GM23338 (cell line): ENCODE measurements at regions not wholly inside any gene's neighbourhood (a gene's known extent, or its start where the extent isn't known, plus 50 kb on each side); places are given as distances from the start of the nearest gene placed in this dataset.

ENCODE experiments used
- ATAC-seq: fragments of 200-7000 bp; cut with Tn5 transposase; 3 replicates; pipeline ENCODE4 v1.9.1; 2020
- DNase-seq: peaks from one replicate; pipeline ENCODE4 v3.0.0-alpha.2; 2015; ENCODE audit warnings: low spot score
- H2AFZ ChIP-seq: fragments of 200-600 bp; sonication (generic); 2 replicates; pipeline ENCODE4 v1.8.0; 2016; ENCODE audit warnings: antibody characterized with exemption, mild to moderate bottlenecking, moderate library complexity
- H3F3A ChIP-seq: fragments of 200-600 bp; sonication (generic); replicated peaks from 2 replicates; pipeline ENCODE4 v1.8.0; 2017; ENCODE audit warnings: antibody characterized with exemption, mixed run types, low read depth
- H3K27ac ChIP-seq: fragments of 200-600 bp; sonication (generic); 2 replicates; pipeline ENCODE4 v1.6.1; 2016; ENCODE audit warnings: low read depth
- H3K27me3 ChIP-seq: fragments of 200-600 bp; sonication (generic); 2 replicates; pipeline ENCODE4 v1.8.0; 2016; ENCODE audit warnings: mild to moderate bottlenecking, mixed run types, moderate library complexity; ENCODE audit not compliant: insufficient read depth
- H3K36me3 ChIP-seq: fragments of 200-600 bp; sonication (generic); 2 replicates; pipeline ENCODE4 v1.8.0; 2016; ENCODE audit warnings: mild to moderate bottlenecking; ENCODE audit not compliant: insufficient read depth
- H3K4me1 ChIP-seq: fragments of 200-600 bp; sonication (generic); 2 replicates; pipeline ENCODE4 v1.8.0; 2016; ENCODE audit warnings: mild to moderate bottlenecking, moderate library complexity; ENCODE audit not compliant: insufficient read depth
- H3K4me2 ChIP-seq: fragments of 200-600 bp; sonication (generic); 2 replicates; pipeline ENCODE4 v1.7.1; 2017; ENCODE audit warnings: mixed run types
- H3K4me3 ChIP-seq: fragments of 200-600 bp; sonication (generic); 2 replicates; pipeline ENCODE4 v1.6.1; 2016; ENCODE audit warnings: mixed run types
- H3K79me2 ChIP-seq: fragments of 200-600 bp; sonication (generic); replicated peaks from 2 replicates; pipeline ENCODE4 v1.8.0; 2017; ENCODE audit warnings: mild to moderate bottlenecking; ENCODE audit not compliant: insufficient read depth
- H3K9me2 ChIP-seq: fragments of 200-600 bp; sonication (generic); 2 replicates; pipeline ENCODE4 v1.8.0; 2017; ENCODE audit not compliant: insufficient read depth
- H4K20me1 ChIP-seq: fragments of 200-600 bp; sonication (generic); replicated peaks from 2 replicates; pipeline ENCODE4 v1.8.0; 2017; ENCODE audit warnings: mild to moderate bottlenecking; ENCODE audit not compliant: insufficient read depth
- H3K27ac Mint-ChIP-seq: 2 replicates; pipeline ENCODE4 v1.8.0; 2020; ENCODE audit warnings: inconsistent platforms, mild to moderate bottlenecking, moderate library complexity, mixed read lengths
- H3K27me3 Mint-ChIP-seq: 3 replicates; pipeline ENCODE4 v1.8.0; 2022; ENCODE audit warnings: low read depth, mild to moderate bottlenecking, moderate library complexity, mixed read lengths, inconsistent platforms; ENCODE audit not compliant: insufficient read depth, poor library complexity
- H3K36me3 Mint-ChIP-seq: 3 replicates; pipeline ENCODE4 v1.8.0; 2021; ENCODE audit warnings: low read depth, mild to moderate bottlenecking, inconsistent platforms, moderate library complexity, mixed read lengths
- H3K4me1 Mint-ChIP-seq: 3 replicates; pipeline ENCODE4 v1.8.0; 2020; ENCODE audit warnings: mild to moderate bottlenecking, inconsistent platforms, mixed read lengths
- H3K4me3 Mint-ChIP-seq: 3 replicates; pipeline ENCODE4 v1.8.0; 2021; ENCODE audit warnings: moderate library complexity, mild to moderate bottlenecking, inconsistent platforms, mixed read lengths
- H3K9me3 Mint-ChIP-seq: 3 replicates; pipeline ENCODE4 v1.8.0; 2020; ENCODE audit warnings: moderate library complexity, mild to moderate bottlenecking, inconsistent platforms, mixed read lengths
- EZH2 ChIP-seq: fragments of 200-600 bp; sonication (generic); IDR thresholded peaks from one replicate; pipeline ENCODE4 v1.8.0; 2017; ENCODE audit warnings: antibody characterized with exemption, mild to moderate bottlenecking, low read depth; ENCODE audit not compliant: unreplicated experiment
- EZH2phosphoT487 ChIP-seq: fragments of 200-600 bp; sonication (generic); IDR thresholded peaks from one replicate; pipeline ENCODE4 v1.8.1; 2018; ENCODE audit warnings: antibody characterized with exemption; ENCODE audit not compliant: unreplicated experiment
- JUNB ChIP-seq: IDR thresholded peaks from one replicate; pipeline ENCODE4 v1.6.1; 2016; ENCODE audit warnings: antibody characterized with exemption; ENCODE audit not compliant: unreplicated experiment
- POLR2AphosphoS5 ChIP-seq: IDR thresholded peaks from 2 replicates; pipeline ENCODE4 v1.6.1; 2016; ENCODE audit warnings: antibody characterized with exemption, low read depth
- STAT1 ChIP-seq: IDR thresholded peaks from one replicate; pipeline ENCODE4 v1.6.1; 2016; ENCODE audit warnings: antibody characterized with exemption; ENCODE audit not compliant: unreplicated experiment
- ZNF331 ChIP-seq: fragments of 250-450 bp; sonication (Bioruptor Pico); IDR thresholded peaks from 2 replicates; pipeline ENCODE4 v1.5.0; 2020; ENCODE audit warnings: low read depth, mild to moderate bottlenecking, moderate library complexity
- TF ChIP-seq, protein P1 (sequence below): IDR thresholded peaks from one replicate; pipeline ENCODE4 v1.6.1; 2018; ENCODE audit warnings: antibody characterized with exemption; ENCODE audit not compliant: unreplicated experiment
- TF ChIP-seq, protein P2 (sequence below): fragments of 250-450 bp; sonication (Bioruptor Pico); IDR thresholded peaks from 2 replicates; pipeline ENCODE4 v1.5.0; 2020; ENCODE audit warnings: mild to moderate bottlenecking, moderate library complexity

DNA sequence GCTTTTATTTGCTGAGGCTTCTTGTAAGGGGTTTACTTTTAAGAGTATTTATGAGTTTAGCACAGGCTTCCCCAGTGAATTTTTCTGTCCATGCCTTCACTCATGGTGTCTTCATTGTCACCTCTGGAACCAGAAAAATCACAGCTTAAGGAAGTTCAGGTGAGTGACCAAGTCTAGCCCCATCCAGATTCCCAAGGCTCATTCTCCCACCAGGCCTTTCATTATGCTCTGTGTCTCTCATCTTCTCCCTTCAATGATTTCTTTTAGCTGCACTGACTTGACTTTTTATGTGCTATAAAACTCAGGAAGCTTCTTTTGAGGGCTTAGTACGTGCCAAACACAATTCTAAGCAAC lies 64.9 kb upstream of the NEDD9 start:
- Histone ChIP-seq H3K27ac (no peak overlapping the region), H3K27me3 (no peaks in the 10 kb centered on the region), H3K4me3 (no peak overlapping the region), H3K4me2 (no peak overlapping the region), H3F3A (no peaks in the 10 kb centered on the region), H3K9me2 (0 out of 2 replicates have a peak, but pooled peaks cover 12% of the 10 kb centered on the region), H4K20me1 (no peaks in the 10 kb centered on the region), H2AFZ (no peak overlapping the region; the same call in 1 of the 2 replicates), H3K79me2 (no peaks in the 10 kb centered on the region), H3K36me3 (no peaks in the 10 kb centered on the region), H3K4me1 (no peaks in the 10 kb centered on the region)
- DNase-seq (no peak), ATAC-seq (no peak)
- TF ChIP-seq JUNB: no peak
- TF ChIP-seq ZNF331 (CRISPR knock-in tag): no peak
- TF ChIP-seq, protein P1, sequence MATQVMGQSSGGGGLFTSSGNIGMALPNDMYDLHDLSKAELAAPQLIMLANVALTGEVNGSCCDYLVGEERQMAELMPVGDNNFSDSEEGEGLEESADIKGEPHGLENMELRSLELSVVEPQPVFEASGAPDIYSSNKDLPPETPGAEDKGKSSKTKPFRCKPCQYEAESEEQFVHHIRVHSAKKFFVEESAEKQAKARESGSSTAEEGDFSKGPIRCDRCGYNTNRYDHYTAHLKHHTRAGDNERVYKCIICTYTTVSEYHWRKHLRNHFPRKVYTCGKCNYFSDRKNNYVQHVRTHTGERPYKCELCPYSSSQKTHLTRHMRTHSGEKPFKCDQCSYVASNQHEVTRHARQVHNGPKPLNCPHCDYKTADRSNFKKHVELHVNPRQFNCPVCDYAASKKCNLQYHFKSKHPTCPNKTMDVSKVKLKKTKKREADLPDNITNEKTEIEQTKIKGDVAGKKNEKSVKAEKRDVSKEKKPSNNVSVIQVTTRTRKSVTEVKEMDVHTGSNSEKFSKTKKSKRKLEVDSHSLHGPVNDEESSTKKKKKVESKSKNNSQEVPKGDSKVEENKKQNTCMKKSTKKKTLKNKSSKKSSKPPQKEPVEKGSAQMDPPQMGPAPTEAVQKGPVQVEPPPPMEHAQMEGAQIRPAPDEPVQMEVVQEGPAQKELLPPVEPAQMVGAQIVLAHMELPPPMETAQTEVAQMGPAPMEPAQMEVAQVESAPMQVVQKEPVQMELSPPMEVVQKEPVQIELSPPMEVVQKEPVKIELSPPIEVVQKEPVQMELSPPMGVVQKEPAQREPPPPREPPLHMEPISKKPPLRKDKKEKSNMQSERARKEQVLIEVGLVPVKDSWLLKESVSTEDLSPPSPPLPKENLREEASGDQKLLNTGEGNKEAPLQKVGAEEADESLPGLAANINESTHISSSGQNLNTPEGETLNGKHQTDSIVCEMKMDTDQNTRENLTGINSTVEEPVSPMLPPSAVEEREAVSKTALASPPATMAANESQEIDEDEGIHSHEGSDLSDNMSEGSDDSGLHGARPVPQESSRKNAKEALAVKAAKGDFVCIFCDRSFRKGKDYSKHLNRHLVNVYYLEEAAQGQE: no peak
- no peak for TF ChIP-seq EZH2phosphoT487
- no peak for TF ChIP-seq POLR2AphosphoS5
- no peak for TF ChIP-seq STAT1
- TF ChIP-seq EZH2: no peak
- TF ChIP-seq, protein P2, sequence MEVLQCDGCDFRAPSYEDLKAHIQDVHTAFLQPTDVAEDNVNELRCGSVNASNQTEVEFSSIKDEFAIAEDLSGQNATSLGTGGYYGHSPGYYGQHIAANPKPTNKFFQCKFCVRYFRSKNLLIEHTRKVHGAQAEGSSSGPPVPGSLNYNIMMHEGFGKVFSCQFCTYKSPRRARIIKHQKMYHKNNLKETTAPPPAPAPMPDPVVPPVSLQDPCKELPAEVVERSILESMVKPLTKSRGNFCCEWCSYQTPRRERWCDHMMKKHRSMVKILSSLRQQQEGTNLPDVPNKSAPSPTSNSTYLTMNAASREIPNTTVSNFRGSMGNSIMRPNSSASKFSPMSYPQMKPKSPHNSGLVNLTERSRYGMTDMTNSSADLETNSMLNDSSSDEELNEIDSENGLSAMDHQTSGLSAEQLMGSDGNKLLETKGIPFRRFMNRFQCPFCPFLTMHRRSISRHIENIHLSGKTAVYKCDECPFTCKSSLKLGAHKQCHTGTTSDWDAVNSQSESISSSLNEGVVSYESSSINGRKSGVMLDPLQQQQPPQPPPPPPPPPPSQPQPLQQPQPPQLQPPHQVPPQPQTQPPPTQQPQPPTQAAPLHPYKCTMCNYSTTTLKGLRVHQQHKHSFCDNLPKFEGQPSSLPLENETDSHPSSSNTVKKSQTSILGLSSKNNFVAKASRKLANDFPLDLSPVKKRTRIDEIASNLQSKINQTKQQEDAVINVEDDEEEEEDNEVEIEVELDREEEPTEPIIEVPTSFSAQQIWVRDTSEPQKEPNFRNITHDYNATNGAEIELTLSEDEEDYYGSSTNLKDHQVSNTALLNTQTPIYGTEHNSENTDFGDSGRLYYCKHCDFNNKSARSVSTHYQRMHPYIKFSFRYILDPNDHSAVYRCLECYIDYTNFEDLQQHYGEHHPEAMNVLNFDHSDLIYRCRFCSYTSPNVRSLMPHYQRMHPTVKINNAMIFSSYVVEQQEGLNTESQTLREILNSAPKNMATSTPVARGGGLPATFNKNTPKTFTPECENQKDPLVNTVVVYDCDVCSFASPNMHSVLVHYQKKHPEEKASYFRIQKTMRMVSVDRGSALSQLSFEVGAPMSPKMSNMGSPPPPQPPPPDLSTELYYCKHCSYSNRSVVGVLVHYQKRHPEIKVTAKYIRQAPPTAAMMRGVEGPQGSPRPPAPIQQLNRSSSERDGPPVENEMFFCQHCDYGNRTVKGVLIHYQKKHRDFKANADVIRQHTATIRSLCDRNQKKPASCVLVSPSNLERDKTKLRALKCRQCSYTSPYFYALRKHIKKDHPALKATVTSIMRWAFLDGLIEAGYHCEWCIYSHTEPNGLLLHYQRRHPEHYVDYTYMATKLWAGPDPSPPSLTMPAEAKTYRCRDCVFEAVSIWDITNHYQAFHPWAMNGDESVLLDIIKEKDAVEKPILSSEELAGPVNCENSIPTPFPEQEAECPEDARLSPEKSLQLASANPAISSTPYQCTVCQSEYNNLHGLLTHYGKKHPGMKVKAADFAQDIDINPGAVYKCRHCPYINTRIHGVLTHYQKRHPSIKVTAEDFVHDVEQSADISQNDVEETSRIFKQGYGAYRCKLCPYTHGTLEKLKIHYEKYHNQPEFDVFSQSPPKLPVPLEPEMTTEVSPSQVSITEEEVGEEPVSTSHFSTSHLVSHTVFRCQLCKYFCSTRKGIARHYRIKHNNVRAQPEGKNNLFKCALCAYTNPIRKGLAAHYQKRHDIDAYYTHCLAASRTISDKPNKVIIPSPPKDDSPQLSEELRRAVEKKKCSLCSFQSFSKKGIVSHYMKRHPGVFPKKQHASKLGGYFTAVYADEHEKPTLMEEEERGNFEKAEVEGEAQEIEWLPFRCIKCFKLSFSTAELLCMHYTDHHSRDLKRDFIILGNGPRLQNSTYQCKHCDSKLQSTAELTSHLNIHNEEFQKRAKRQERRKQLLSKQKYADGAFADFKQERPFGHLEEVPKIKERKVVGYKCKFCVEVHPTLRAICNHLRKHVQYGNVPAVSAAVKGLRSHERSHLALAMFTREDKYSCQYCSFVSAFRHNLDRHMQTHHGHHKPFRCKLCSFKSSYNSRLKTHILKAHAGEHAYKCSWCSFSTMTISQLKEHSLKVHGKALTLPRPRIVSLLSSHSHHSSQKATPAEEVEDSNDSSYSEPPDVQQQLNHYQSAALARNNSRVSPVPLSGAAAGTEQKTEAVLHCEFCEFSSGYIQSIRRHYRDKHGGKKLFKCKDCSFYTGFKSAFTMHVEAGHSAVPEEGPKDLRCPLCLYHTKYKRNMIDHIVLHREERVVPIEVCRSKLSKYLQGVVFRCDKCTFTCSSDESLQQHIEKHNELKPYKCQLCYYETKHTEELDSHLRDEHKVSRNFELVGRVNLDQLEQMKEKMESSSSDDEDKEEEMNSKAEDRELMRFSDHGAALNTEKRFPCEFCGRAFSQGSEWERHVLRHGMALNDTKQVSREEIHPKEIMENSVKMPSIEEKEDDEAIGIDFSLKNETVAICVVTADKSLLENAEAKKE (CRISPR knock-in tag): no peak
- Mint-ChIP-seq H3K27ac (no peak overlapping the region), H3K4me3 (no peak overlapping the region), H3K4me1 (no peaks in the 10 kb centered on the region; the same call in 2 of the 3 replicates), H3K27me3 (peaks cover 2% of the 10 kb centered on the region), H3K36me3 (peaks cover 15% of the 10 kb centered on the region), H3K9me3 (peaks cover 23% of the 10 kb centered on the region)
